Psoas muscle (tissue), 7 donors: ENCODE measurements at regions not wholly inside any gene's neighbourhood (a gene's known extent, or its start where the extent isn't known, plus 50 kb on each side); places are given as distances from the start of the nearest gene placed in this dataset.

Experiments used
- ATAC-seq, 4 donors: fragments of 200-7000 bp; cut with Tn5 transposase; one replicate each; pipeline ENCODE4 v1.9.1; 2020; ENCODE audit warnings: moderate library complexity in 3 of 4, mild to moderate bottlenecking in 2 of 4
- DNase-seq, 2 donors: peaks; one replicate each; pipeline ENCODE4 v3.0.0-alpha.2; 2020
- H3K27ac ChIP-seq: fragments of 200-600 bp; one replicate; pipeline ENCODE4 v1.8.0; 2022
- H3K27me3 ChIP-seq, 3 donors: fragments of 200-600 bp in 1 of 3; one replicate each; pipeline versions ENCODE4 v1.6.1 to v1.8.0; 2013 to 2022; ENCODE audit warnings: low read length in 2 of 3, mild to moderate bottlenecking in 2 of 3, moderate library complexity in 1 of 3; ENCODE audit not compliant: insufficient read depth in 3 of 3
- H3K36me3 ChIP-seq, 2 donors: fragments of 200-600 bp in 1 of 2; one replicate each; pipeline versions ENCODE4 v1.6.1 to v1.8.0; 2013 to 2022; ENCODE audit warnings: low read depth in 1 of 2, mild to moderate bottlenecking in 1 of 2, moderate library complexity in 1 of 2; ENCODE audit not compliant: insufficient read depth in 1 of 2
- H3K4me1 ChIP-seq: fragments of 200-600 bp; one replicate; pipeline ENCODE4 v1.8.0; 2022
- H3K4me3 ChIP-seq: fragments of 200-600 bp; one replicate; pipeline ENCODE4 v1.8.0; 2022; ENCODE audit warnings: mild to moderate bottlenecking
- H3K9me3 ChIP-seq: fragments of 200-600 bp; one replicate; pipeline ENCODE4 v1.8.0; 2022
- CTCF ChIP-seq: fragments of 200-600 bp; IDR thresholded peaks from one replicate; pipeline ENCODE4 v1.8.0; 2022; ENCODE audit warnings: antibody characterized with exemption
- WGBS, 3 donors: extraction: QIAGEN DNeasy Blood & Tissue Kit; methylation state at CpG; one replicate each; pipeline versions ENCODE4 v1.1.6 to v1.1.7; 2013; 5-methylcytosine and 5-hydroxymethylcytosine counted together
- intact Hi-C, 2 donors: fragments of 100-400 bp; cut with DNase I; formaldehyde crosslinking; loops; one replicate each; pipeline versions ENCODE4 v1.11.0 to v1.14.2; 2022
- donor health status: healthy with polysubstance abuse.
- donor health status: DM: no; HTN: no; CAD: no; lungs with moderate emphysema.
- donor health status: Bipolar disorder and iron deficiency.
- donor health status: healthy.
- donor health status: DM: yes; HTN: yes; CAD: no.
- donor health status: DM: no; HTN: no; CAD: no.
- donor health status: DM: yes; HTN: yes; CAD: no.

GRCh38 chr3:72549761-72550581 lies 298.3 kb downstream of the SHQ1 start:
- intact Hi-C loops: no loop called here
- no peak for DNase-seq

GRCh38 chr3:72548981-72549380 lies 299.3 kb downstream of the SHQ1 start:
- Histone ChIP-seq H3K27me3 (no peaks in the 10 kb centered on the region), H3K36me3 (no peaks in the 10 kb centered on the region), H3K4me1 (no peaks in the 10 kb centered on the region), H3K9me3 (no peaks in the 10 kb centered on the region), H3K27ac (no peak overlapping the region), H3K4me3 (no peak overlapping the region)
- 61 to 64% (median 62%) methylated on average over 4 of the region's 4 CpGs for WGBS, 3 donors
- ATAC-seq: no peak
- TF ChIP-seq CTCF: no peak
- intact Hi-C loops: no loop called here
- no peak for DNase-seq

More at GRCh38 chr3:72549761-72550581, 298.3 kb downstream of the SHQ1 start:
- H3K27me3 ChIP-seq: no peaks in the 10 kb centered on the region
- H3K4me3 ChIP-seq: no peak overlapping the region
- no peak for ATAC-seq
- 83 to 89% (median 89%) methylated on average over 12 of the region's 12 CpGs for WGBS, 3 donors
- no peak overlapping the region for H3K27ac ChIP-seq
- H3K36me3 ChIP-seq: no peaks in the 10 kb centered on the region
- H3K4me1 ChIP-seq: no peaks in the 10 kb centered on the region
- no peaks in the 10 kb centered on the region for H3K9me3 ChIP-seq
- no peak for TF ChIP-seq CTCF

- intact Hi-C loops: no loop called here
- H3K27ac ChIP-seq: no peak overlapping the region
- WGBS, 3 donors: 0 to 45% (median 0%) methylated on average over 1 of the region's 1 CpG
These were observed 299.8 kb downstream of the SHQ1 start for GRCh38 chr3:72548461-72548860.

GRCh38 chr3:72547183-72547582 lies 301.1 kb downstream of the SHQ1 start:
- no peaks in the 10 kb centered on the region for H3K36me3 ChIP-seq
- H3K27me3 ChIP-seq: no peaks in the 10 kb centered on the region
- H3K4me1 ChIP-seq: no peaks in the 10 kb centered on the region
- H3K4me3 ChIP-seq: no peak overlapping the region
- no peak overlapping the region for H3K27ac ChIP-seq
- TF ChIP-seq CTCF: no peak
- H3K9me3 ChIP-seq: no peaks in the 10 kb centered on the region
- 74 to 82% (median 78%) methylated on average over 3 of the region's 3 CpGs for WGBS, 3 donors
- DNase-seq (no peak), ATAC-seq (no peak)
- intact Hi-C loops: no loop called here

More at GRCh38 chr3:72548461-72548860, 299.8 kb downstream of the SHQ1 start:
- no peak overlapping the region for H3K4me3 ChIP-seq
- ATAC-seq (no peak), DNase-seq (no peak)
- H3K4me1 ChIP-seq: no peaks in the 10 kb centered on the region
- TF ChIP-seq CTCF: no peak
- H3K36me3 ChIP-seq: no peaks in the 10 kb centered on the region
- H3K9me3 ChIP-seq: no peaks in the 10 kb centered on the region
- no peaks in the 10 kb centered on the region for H3K27me3 ChIP-seq

GRCh38 chr3:72544239-72544638 lies 304.0 kb downstream of the SHQ1 start:
- DNase-seq (no peak), ATAC-seq (no peak)
- Histone ChIP-seq H3K4me1 (no peaks in the 10 kb centered on the region), H3K27ac (no peak overlapping the region), H3K36me3 (no peaks in the 10 kb centered on the region), H3K9me3 (no peaks in the 10 kb centered on the region), H3K4me3 (no peak overlapping the region), H3K27me3 (no peaks in the 10 kb centered on the region)
- no peak for TF ChIP-seq CTCF
- intact Hi-C loops: no loop called here
- WGBS, 3 donors: 86 to 92% (median 89%) methylated on average over 4 of the region's 4 CpGs
